ENCODE measurements at regions not wholly inside any gene's neighbourhood (a gene's known extent, or its start where the extent isn't known, plus 50 kb on each side); places are given as distances from the start of the nearest gene placed in this dataset.

- CTCF ChIA-PET = interaction anchor here (0.7 kb wide), 1 partner anchor 106 kb away, joined by 3 read pairs; no protein-coding TSS in a partner anchor
- POLR2A ChIA-PET (ENCODE audit: low non-redundant PET) = no interaction called here
- H3K27ac ChIP-seq = no peak overlapping the region
- no peak for TF ChIP-seq CTCF (conservative IDR thresholded peaks at IDR 0.05; ENCODE audit: low read depth)
- no peak for DNase-seq (ENCODE audit: low spot score)
Observed at GRCh38 chr11:70000228-70000627, 77.9 kb upstream of the ANO1 start.

GRCh38 chr11:70001246-70001645 lies 76.9 kb upstream of the ANO1 start:
- H3K27ac ChIP-seq = no peak overlapping the region
- TF ChIP-seq CTCF (conservative IDR thresholded peaks at IDR 0.05; ENCODE audit: low read depth) = no peak
- DNase-seq (ENCODE audit: low spot score) = no peak
- CTCF ChIA-PET = interaction anchor here (0.5 kb wide), 1 partner anchor 27 kb away, joined by 5 read pairs; no protein-coding TSS in a partner anchor
- POLR2A ChIA-PET (ENCODE audit: low non-redundant PET) = no interaction called here

- POLR2A ChIA-PET (ENCODE audit: low non-redundant PET) = no interaction called here
- CTCF ChIA-PET = interaction anchor here (0.6 kb wide), 1 partner anchor 1773 kb away, joined by 3 read pairs; no protein-coding TSS in a partner anchor
- TF ChIP-seq CTCF (conservative IDR thresholded peaks at IDR 0.05; ENCODE audit: low read depth) = no peak
Observed at GRCh38 chr11:70002433-70002832, 75.7 kb upstream of the ANO1 start.

GRCh38 chr11:70005107-70005818 lies 72.9 kb upstream of the ANO1 start:
- TF ChIP-seq CTCF (conservative IDR thresholded peaks at IDR 0.05; ENCODE audit: low read depth) = no peak
- DNase-seq (ENCODE audit: low spot score) = no peak
- H3K27ac ChIP-seq = no peak overlapping the region
- ChIA-PET CTCF (interaction anchor here (0.6 kb wide), 1 partner anchor 16 kb away, joined by 4 read pairs; no protein-coding TSS in a partner anchor), POLR2A (ENCODE audit: low non-redundant PET) (no interaction called here)

More at GRCh38 chr11:70002433-70002832, 75.7 kb upstream of the ANO1 start:
- DNase-seq (ENCODE audit: low spot score) = no peak
- H3K27ac ChIP-seq = no peak overlapping the region

GRCh38 chr11:70007796-70008195 lies 70.3 kb upstream of the ANO1 start:
- POLR2A ChIA-PET (ENCODE audit: low non-redundant PET) = no interaction called here
- no peak for TF ChIP-seq CTCF (conservative IDR thresholded peaks at IDR 0.05; ENCODE audit: low read depth)

GRCh38 chr11:70010774-70011173 lies 67.3 kb upstream of the ANO1 start:
- no peak overlapping the region for H3K27ac ChIP-seq
- ChIA-PET POLR2A (ENCODE audit: low non-redundant PET) (no interaction called here), CTCF (no interaction called here)
- TF ChIP-seq CTCF (conservative IDR thresholded peaks at IDR 0.05; ENCODE audit: low read depth) = no peak
- DNase-seq (ENCODE audit: low spot score) = no peak

More at GRCh38 chr11:70007796-70008195, 70.3 kb upstream of the ANO1 start:
- CTCF ChIA-PET = interaction anchor here (0.8 kb wide), 1 partner anchor 10 kb away, joined by 5 read pairs; no protein-coding TSS in a partner anchor
- DNase-seq (ENCODE audit: low spot score) = no peak
- H3K27ac ChIP-seq = no peak overlapping the region
